GM13976 (cell line): ENCODE measurements at regions not wholly inside any gene's neighbourhood (a gene's known extent, or its start where the extent isn't known, plus 50 kb on each side); places are given as distances from the start of the nearest gene placed in this dataset.

Source experiments
- DNase-seq: peaks from one replicate; pipeline ENCODE4 v3.0.0; 2012; ENCODE audit warnings: low spot score
- CTCF ChIP-seq: IDR thresholded peaks from 2 replicates; pipeline ENCODE4 v1.5.1; 2012; ENCODE audit warnings: borderline replicate concordance, mild to moderate bottlenecking; ENCODE audit not compliant: insufficient read depth; ENCODE audit errors: extremely low read depth, missing control alignments, control extremely low read depth
- in situ Hi-C: fragments of 300-500 bp; cut with MboI; formaldehyde crosslinking; loops from one replicate; pipeline ENCODE4 v1.12.0; 2022; ENCODE audit warnings: low sequenced_read_pairs, mixed read lengths, inconsistent platforms; ENCODE audit not compliant: unreplicated experiment

GRCh38 chr2:43171789-43172188 is 54.6 kb downstream of the ZFP36L2 start:
- in situ Hi-C loops, result no loop called here
- no peak for DNase-seq
- no peak for TF ChIP-seq CTCF

- TF ChIP-seq CTCF, result no peak
- no peak for DNase-seq
Observed at GRCh38 chr2:43170405-43171105, 55.9 kb downstream of the ZFP36L2 start.

GRCh38 chr2:43169987-43170386 is 56.4 kb downstream of the ZFP36L2 start:
- in situ Hi-C loops, result no loop called here
- DNase-seq, result peak; percentile 80
- TF ChIP-seq CTCF, result peak; percentile 73

More at GRCh38 chr2:43170405-43171105, 55.9 kb downstream of the ZFP36L2 start:
- in situ Hi-C loops, result no loop called here

- no peak for TF ChIP-seq CTCF
- peak; percentile 66 for DNase-seq
- in situ Hi-C loops, result no loop called here
Observed at GRCh38 chr2:43169099-43169945, 57.1 kb downstream of the ZFP36L2 start.

- no peak for TF ChIP-seq CTCF
- in situ Hi-C loops, result no loop called here
- DNase-seq, result no peak
Observed at GRCh38 chr2:43168016-43168369, 58.4 kb downstream of the ZFP36L2 start.

GRCh38 chr2:43165378-43166069 is 60.9 kb downstream of the ZFP36L2 start:
- in situ Hi-C loops, result no loop called here
- DNase-seq, result no peak
- no peak for TF ChIP-seq CTCF
